Mesendoderm (in vitro differentiated cells): ENCODE measurements at regions not wholly inside any gene's neighbourhood (a gene's known extent, or its start where the extent isn't known, plus 50 kb on each side); places are given as distances from the start of the nearest gene placed in this dataset.

ENCODE experiments used
- DNase-seq: peaks from one replicate; pipeline ENCODE4 v3.0.0; 2013
- H2AK5ac ChIP-seq: 2 replicates; pipeline ENCODE4 v1.6.1; 2013; ENCODE audit warnings: low read length, inconsistent platforms
- H2BK120ac ChIP-seq: 2 replicates; pipeline ENCODE4 v1.6.1; 2013; ENCODE audit warnings: low read depth, mild to moderate bottlenecking, low read length, moderate library complexity, mixed read lengths
- H2BK15ac ChIP-seq: replicated peaks from 2 replicates; pipeline ENCODE4 v1.6.1; 2013; ENCODE audit warnings: low read depth, mild to moderate bottlenecking, moderate library complexity
- H2BK5ac ChIP-seq: 2 replicates; pipeline ENCODE4 v1.6.1; 2013; ENCODE audit warnings: low read length, inconsistent platforms
- H3K18ac ChIP-seq: 2 replicates; pipeline ENCODE4 v1.6.1; 2013; ENCODE audit warnings: mild to moderate bottlenecking, low read length, mixed read lengths
- H3K23ac ChIP-seq: one replicate; pipeline ENCODE4 v1.6.1; 2013; ENCODE audit warnings: low read length
- H3K27ac ChIP-seq: 2 replicates; pipeline ENCODE4 v1.5.1; 2013; ENCODE audit warnings: low read depth, mild to moderate bottlenecking, inconsistent platforms, low read length, moderate library complexity
- H3K27me3 ChIP-seq: 2 replicates; pipeline ENCODE4 v1.6.1; 2013; ENCODE audit warnings: low read length, control low read depth, mild to moderate bottlenecking, inconsistent platforms; ENCODE audit not compliant: insufficient read depth, poor library complexity
- H3K36me3 ChIP-seq: 2 replicates; pipeline ENCODE4 v1.6.1; 2013; ENCODE audit warnings: low read length, inconsistent platforms; ENCODE audit not compliant: control insufficient read depth, insufficient read depth
- H3K4ac ChIP-seq: one replicate; pipeline ENCODE4 v1.6.1; 2013; ENCODE audit warnings: low read depth, mild to moderate bottlenecking, low read length, moderate library complexity
- H3K4me1 ChIP-seq: 2 replicates; pipeline ENCODE4 v1.6.1; 2013; ENCODE audit warnings: low read depth, low read length, inconsistent platforms; ENCODE audit not compliant: control insufficient read depth
- H3K4me2 ChIP-seq: 2 replicates; pipeline ENCODE4 v1.6.1; 2013; ENCODE audit warnings: low read length
- H3K4me3 ChIP-seq: 2 replicates; pipeline ENCODE4 v1.5.1; 2013; ENCODE audit warnings: mild to moderate bottlenecking, low read length
- H3K56ac ChIP-seq: one replicate; pipeline ENCODE4 v1.6.1; 2013; ENCODE audit warnings: low read length
- H3K79me1 ChIP-seq: 2 replicates; pipeline ENCODE4 v1.6.1; 2013; ENCODE audit warnings: low read length, inconsistent platforms
- H3K79me2 ChIP-seq: 2 replicates; pipeline ENCODE4 v1.6.1; 2013; ENCODE audit warnings: mild to moderate bottlenecking, low read length; ENCODE audit not compliant: control insufficient read depth, insufficient read depth
- H3K9ac ChIP-seq: 2 replicates; pipeline ENCODE4 v1.6.1; 2013; ENCODE audit warnings: low read length, inconsistent platforms
- H4K5ac ChIP-seq: one replicate; pipeline ENCODE4 v1.6.1; 2013; ENCODE audit warnings: low read length
- H4K8ac ChIP-seq: one replicate; pipeline ENCODE4 v1.6.1; 2013; ENCODE audit warnings: low read depth, mild to moderate bottlenecking, control low read depth, low read length, moderate library complexity
- WGBS: extraction: QIAGEN DNeasy Blood & Tissue Kit; methylation state at CpG from one replicate; pipeline ENCODE4 v1.1.7; 2013; ENCODE audit warnings: low lambda C conversion rate, missing lambda C conversion rate; ENCODE audit not compliant: insufficient coverage; ENCODE audit errors: extremely low coverage; 5-methylcytosine and 5-hydroxymethylcytosine counted together

GRCh38 chr9:31347082-31347617 lies 1037.3 kb upstream of the ACO1 start:
- no peak overlapping the region for H3K4me3 ChIP-seq
- no peak overlapping the region for H3K4me2 ChIP-seq
- no peak overlapping the region for H3K4ac ChIP-seq
- H4K5ac ChIP-seq = no peak overlapping the region
- H3K4me1 ChIP-seq = no peaks in the 10 kb centered on the region
- no peak overlapping the region for H3K23ac ChIP-seq
- no peak overlapping the region for H3K9ac ChIP-seq
- no peaks in the 10 kb centered on the region for H3K36me3 ChIP-seq
- H2AK5ac ChIP-seq = no peak overlapping the region
- no peaks in the 10 kb centered on the region for H3K79me2 ChIP-seq
- no peak overlapping the region for H2BK15ac ChIP-seq
- no peak overlapping the region for H2BK120ac ChIP-seq
- DNase-seq = no peak
- H3K27me3 ChIP-seq = no peaks in the 10 kb centered on the region
- WGBS = no CpG with 5 or more reads among the region's 6 CpGs
- H3K27ac ChIP-seq = no peak overlapping the region
- H2BK5ac ChIP-seq = no peak overlapping the region
- no peaks in the 10 kb centered on the region for H3K79me1 ChIP-seq
- H4K8ac ChIP-seq = no peak overlapping the region
- H3K18ac ChIP-seq = no peak overlapping the region
- H3K56ac ChIP-seq = no peak overlapping the region

GRCh38 chr9:31355159-31355882 lies 1029.1 kb upstream of the ACO1 start:
- H3K79me2 ChIP-seq = no peaks in the 10 kb centered on the region
- no peak overlapping the region for H2BK5ac ChIP-seq
- no peak overlapping the region for H2BK120ac ChIP-seq
- H2BK15ac ChIP-seq = no peak overlapping the region
- no peak overlapping the region for H3K23ac ChIP-seq
- H3K18ac ChIP-seq = no peak overlapping the region
- no peaks in the 10 kb centered on the region for H3K4me1 ChIP-seq
- no peak overlapping the region for H3K56ac ChIP-seq
- no peaks in the 10 kb centered on the region for H3K79me1 ChIP-seq
- H4K8ac ChIP-seq = no peak overlapping the region
- no peak overlapping the region for H2AK5ac ChIP-seq
- no peak overlapping the region for H3K4ac ChIP-seq
- H3K36me3 ChIP-seq = no peaks in the 10 kb centered on the region
- WGBS = no CpG with 5 or more reads among the region's 5 CpGs
- DNase-seq = no peak
- H3K9ac ChIP-seq = no peak overlapping the region
- H4K5ac ChIP-seq = no peak overlapping the region
- no peaks in the 10 kb centered on the region for H3K27me3 ChIP-seq
- H3K4me3 ChIP-seq = no peak overlapping the region
- no peak overlapping the region for H3K27ac ChIP-seq
- no peak overlapping the region for H3K4me2 ChIP-seq

- Histone ChIP-seq H3K23ac (no peak overlapping the region), H3K18ac (no peak overlapping the region), H3K79me2 (no peaks in the 10 kb centered on the region), H3K9ac (no peak overlapping the region), H2BK15ac (no peak overlapping the region), H3K27me3 (no peaks in the 10 kb centered on the region), H2AK5ac (no peak overlapping the region), H3K4me3 (no peak overlapping the region), H3K4ac (no peak overlapping the region), H4K5ac (no peak overlapping the region), H3K4me1 (no peaks in the 10 kb centered on the region), H3K4me2 (no peak overlapping the region), H3K27ac (no peak overlapping the region), H4K8ac (no peak overlapping the region), H3K56ac (no peak overlapping the region), H2BK120ac (no peak overlapping the region), H2BK5ac (no peak overlapping the region), H3K36me3 (no peaks in the 10 kb centered on the region), H3K79me1 (no peaks in the 10 kb centered on the region)
- DNase-seq = no peak
Measured at GRCh38 chr9:31355965-31356364, 1028.5 kb upstream of the ACO1 start.

DNA sequence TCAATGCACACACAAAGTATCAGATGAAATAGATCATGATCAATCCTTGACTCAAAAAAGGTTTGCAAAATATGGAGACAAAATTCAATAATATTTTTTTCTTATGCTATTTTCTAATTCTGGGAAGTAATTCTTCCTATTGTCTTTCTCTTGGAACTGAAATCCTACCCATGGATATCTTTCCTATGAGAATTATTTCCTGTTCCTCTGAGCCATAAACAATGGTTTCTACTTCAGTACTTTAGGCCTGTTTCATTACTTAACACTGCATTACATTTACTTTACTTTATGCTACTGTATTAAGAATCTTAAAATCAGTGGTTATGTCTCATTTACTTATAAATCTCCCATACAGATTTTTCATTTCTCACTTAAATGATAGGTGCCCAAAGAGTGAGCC lies 1025.4 kb upstream of the ACO1 start:
- Histone ChIP-seq H3K18ac (no peak overlapping the region), H2BK120ac (no peak overlapping the region), H3K4ac (no peak overlapping the region), H3K9ac (no peak overlapping the region), H4K8ac (no peak overlapping the region), H3K4me1 (no peaks in the 10 kb centered on the region), H4K5ac (no peak overlapping the region), H3K4me3 (no peak overlapping the region), H3K4me2 (no peak overlapping the region), H3K36me3 (no peaks in the 10 kb centered on the region), H3K56ac (no peak overlapping the region), H2AK5ac (no peak overlapping the region), H3K79me2 (no peaks in the 10 kb centered on the region), H2BK5ac (no peak overlapping the region), H2BK15ac (no peak overlapping the region), H3K23ac (no peak overlapping the region), H3K27me3 (no peaks in the 10 kb centered on the region), H3K27ac (no peak overlapping the region), H3K79me1 (no peaks in the 10 kb centered on the region)
- no peak for DNase-seq

GRCh38 chr9:31364171-31364570 lies 1020.3 kb upstream of the ACO1 start:
- no peak overlapping the region for H2BK120ac ChIP-seq
- H4K8ac ChIP-seq = no peak overlapping the region
- DNase-seq = no peak
- H3K4me3 ChIP-seq = no peak overlapping the region
- H3K4ac ChIP-seq = no peak overlapping the region
- H3K4me1 ChIP-seq = no peaks in the 10 kb centered on the region
- H3K4me2 ChIP-seq = no peak overlapping the region
- WGBS = 100% methylated on average over 1 of the region's 5 CpGs
- H3K27me3 ChIP-seq = no peaks in the 10 kb centered on the region
- no peak overlapping the region for H3K9ac ChIP-seq
- no peak overlapping the region for H4K5ac ChIP-seq
- H3K79me1 ChIP-seq = no peaks in the 10 kb centered on the region
- H3K27ac ChIP-seq = no peak overlapping the region
- H2AK5ac ChIP-seq = no peak overlapping the region
- H2BK5ac ChIP-seq = no peak overlapping the region
- H3K23ac ChIP-seq = no peak overlapping the region
- H3K79me2 ChIP-seq = no peaks in the 10 kb centered on the region
- H2BK15ac ChIP-seq = no peak overlapping the region
- no peak overlapping the region for H3K18ac ChIP-seq
- H3K56ac ChIP-seq = no peak overlapping the region
- H3K36me3 ChIP-seq = no peaks in the 10 kb centered on the region
